Trophoblast cell (in vitro differentiated cells and primary cell): ENCODE measurements at regions not wholly inside any gene's neighbourhood (a gene's known extent, or its start where the extent isn't known, plus 50 kb on each side); places are given as distances from the start of the nearest gene placed in this dataset.

Experiments
- DNase-seq, 2 donors: peaks; one replicate each; pipeline ENCODE4 v3.0.0-alpha.2; 2016
- H2AFZ ChIP-seq: 2 replicates; pipeline ENCODE4 v1.6.1; 2013; ENCODE audit warnings: low read length, moderate library complexity, mild to moderate bottlenecking; ENCODE audit not compliant: insufficient read depth, poor library complexity
- H2AK5ac ChIP-seq: 2 replicates; pipeline ENCODE4 v1.6.1; 2013; ENCODE audit warnings: mild to moderate bottlenecking, low read length
- H2BK120ac ChIP-seq: 2 replicates; pipeline ENCODE4 v1.6.1; 2013; ENCODE audit warnings: low read length, mild to moderate bottlenecking, moderate library complexity; ENCODE audit not compliant: insufficient read depth, poor library complexity
- H2BK12ac ChIP-seq: 2 replicates; pipeline ENCODE4 v1.6.1; 2013; ENCODE audit warnings: mild to moderate bottlenecking, low read length, moderate library complexity
- H2BK5ac ChIP-seq: 2 replicates; pipeline ENCODE4 v1.6.1; 2013; ENCODE audit warnings: low read length, low read depth, moderate library complexity, mild to moderate bottlenecking; ENCODE audit not compliant: poor library complexity
- H3K14ac ChIP-seq: 2 replicates; pipeline ENCODE4 v1.6.1; 2013; ENCODE audit warnings: mild to moderate bottlenecking, low read length
- H3K18ac ChIP-seq: 2 replicates; pipeline ENCODE4 v1.6.1; 2013; ENCODE audit warnings: mild to moderate bottlenecking, low read length
- H3K23ac ChIP-seq: 2 replicates; pipeline ENCODE4 v1.6.1; 2013; ENCODE audit warnings: low read length
- H3K27ac ChIP-seq: 2 replicates; pipeline ENCODE4 v1.5.1; 2013; ENCODE audit warnings: low read depth, mild to moderate bottlenecking, inconsistent platforms, low read length, moderate library complexity
- H3K27me3 ChIP-seq: 2 replicates; pipeline ENCODE4 v1.6.1; 2013; ENCODE audit warnings: inconsistent platforms, mild to moderate bottlenecking, low read length, moderate library complexity; ENCODE audit not compliant: insufficient read depth
- H3K36me3 ChIP-seq, 2 experiments: 1 replicate in 1 of 2; 2 replicates in 1 of 2; pipeline ENCODE4 v1.6.1; 2013; ENCODE audit warnings: low read length in 2 of 2, mild to moderate bottlenecking in 2 of 2, moderate library complexity in 1 of 2; ENCODE audit not compliant: insufficient read depth in 2 of 2, control insufficient read depth in 1 of 2
- H3K4ac ChIP-seq: 2 replicates; pipeline ENCODE4 v1.6.1; 2013; ENCODE audit warnings: low read depth, mild to moderate bottlenecking, low read length, moderate library complexity
- H3K4me1 ChIP-seq, 2 experiments: 1 replicate in 1 of 2; 2 replicates in 1 of 2; pipeline ENCODE4 v1.6.1; 2013; ENCODE audit warnings: low read length in 2 of 2, mild to moderate bottlenecking in 2 of 2, moderate library complexity in 1 of 2; ENCODE audit not compliant: insufficient read depth in 2 of 2, control insufficient read depth in 1 of 2
- H3K4me2 ChIP-seq: 2 replicates; pipeline ENCODE4 v1.6.1; 2013; ENCODE audit warnings: inconsistent platforms, mild to moderate bottlenecking, low read length, moderate library complexity
- H3K4me3 ChIP-seq: 2 replicates; pipeline ENCODE4 v1.5.1; 2013; ENCODE audit warnings: mild to moderate bottlenecking, low read depth, low read length, inconsistent platforms
- H3K79me1 ChIP-seq: one replicate; pipeline ENCODE4 v1.6.1; 2013; ENCODE audit warnings: low read length
- H3K79me2 ChIP-seq: 2 replicates; pipeline ENCODE4 v1.6.1; 2013; ENCODE audit warnings: low read length, mild to moderate bottlenecking; ENCODE audit not compliant: control insufficient read depth, insufficient read depth, poor library complexity
- H3K9ac ChIP-seq: 2 replicates; pipeline ENCODE4 v1.6.1; 2013; ENCODE audit warnings: mild to moderate bottlenecking, low read length
- H3K9me3 ChIP-seq: 2 replicates; pipeline ENCODE4 v1.6.1; 2013; ENCODE audit warnings: low read depth, mild to moderate bottlenecking, control low read depth, inconsistent platforms, low read length; ENCODE audit not compliant: insufficient read depth
- H4K12ac ChIP-seq: 2 replicates; pipeline ENCODE4 v1.6.1; 2013; ENCODE audit warnings: low read depth, mild to moderate bottlenecking, low read length, moderate library complexity
- H4K8ac ChIP-seq: 2 replicates; pipeline ENCODE4 v1.6.1; 2013; ENCODE audit warnings: low read depth, mild to moderate bottlenecking, low read length, moderate library complexity
- H4K91ac ChIP-seq: one replicate; pipeline ENCODE4 v1.6.1; 2013; ENCODE audit warnings: low read depth, mild to moderate bottlenecking, low read length, moderate library complexity
- WGBS: extraction: QIAGEN DNeasy Blood & Tissue Kit; methylation state at CpG from one replicate; pipeline ENCODE4 v1.1.7; 2013; ENCODE audit warnings: missing lambda C conversion rate; ENCODE audit not compliant: insufficient read length, insufficient coverage; ENCODE audit errors: extremely low coverage; 5-methylcytosine and 5-hydroxymethylcytosine counted together

DNA sequence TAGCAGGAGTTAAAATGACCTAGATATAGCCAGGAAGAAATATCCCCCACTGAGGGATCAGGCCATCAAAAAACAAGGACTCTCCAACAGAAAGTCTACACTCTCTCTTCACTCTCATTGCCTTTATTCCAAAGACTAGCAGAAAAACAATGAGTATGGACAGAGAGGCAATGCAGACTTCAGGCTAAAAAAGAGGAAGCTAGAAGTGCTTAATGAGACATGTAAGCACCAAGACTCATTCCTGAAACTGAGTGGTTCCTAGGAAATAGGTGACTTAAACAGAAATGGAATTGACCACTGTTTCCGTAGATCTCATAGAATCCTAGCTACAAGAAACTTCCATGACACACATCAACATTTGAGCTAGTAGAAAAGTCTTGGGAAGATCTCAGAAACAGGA lies 387.3 kb downstream of the KDM5D start:
- Histone ChIP-seq H3K18ac (no peak overlapping the region), H3K14ac (no peak overlapping the region), H3K27me3 (no peaks in the 10 kb centered on the region), H3K36me3 (no peaks in the 10 kb centered on the region), H4K12ac (no peak overlapping the region), H3K79me2 (no peaks in the 10 kb centered on the region), H2BK5ac (no peak overlapping the region), H3K9ac (no peak overlapping the region), H4K91ac (no peak overlapping the region), H2AK5ac (no peak overlapping the region), H2BK12ac (no peak overlapping the region), H3K27ac (no peak overlapping the region), H3K4me1 (no peaks in the 10 kb centered on the region), H3K79me1 (no peaks in the 10 kb centered on the region), H2BK120ac (no peak overlapping the region), H3K23ac (no peak overlapping the region), H3K4me3 (no peak overlapping the region), H3K4ac (no peak overlapping the region), H2AFZ (no peak overlapping the region), H3K4me2 (no peak overlapping the region), H3K9me3 (no peaks in the 10 kb centered on the region), H4K8ac (no peak overlapping the region)
- no CpG with 5 or more reads among the region's 1 CpG for WGBS
- no peak for DNase-seq

- H3K4me3 ChIP-seq: no peak overlapping the region
- H3K79me1 ChIP-seq: no peaks in the 10 kb centered on the region
- H2AFZ ChIP-seq: no peak overlapping the region
- H4K8ac ChIP-seq: no peak overlapping the region
- H4K12ac ChIP-seq: no peak overlapping the region
- no peak overlapping the region for H2BK12ac ChIP-seq
- H3K4me2 ChIP-seq: no peak overlapping the region
- no peak overlapping the region for H3K4ac ChIP-seq
- H3K79me2 ChIP-seq: no peaks in the 10 kb centered on the region
- H3K27me3 ChIP-seq: no peaks in the 10 kb centered on the region
- H2BK120ac ChIP-seq: no peak overlapping the region
- no peak overlapping the region for H3K27ac ChIP-seq
- no peaks in the 10 kb centered on the region for H3K36me3 ChIP-seq
- H3K23ac ChIP-seq: no peak overlapping the region
- H2AK5ac ChIP-seq: no peak overlapping the region
- H3K4me1 ChIP-seq: no peaks in the 10 kb centered on the region
- no peak overlapping the region for H4K91ac ChIP-seq
- H3K9me3 ChIP-seq: no peaks in the 10 kb centered on the region
- H2BK5ac ChIP-seq: no peak overlapping the region
- no peak overlapping the region for H3K18ac ChIP-seq
- DNase-seq: no peak
- no peak overlapping the region for H3K14ac ChIP-seq
- no peak overlapping the region for H3K9ac ChIP-seq
Measured at GRCh38 chrY:19356735-19357134, 387.8 kb downstream of the KDM5D start.

GRCh38 chrY:19354857-19355173 lies 389.7 kb downstream of the KDM5D start:
- Histone ChIP-seq H3K27me3 (no peaks in the 10 kb centered on the region), H4K91ac (no peak overlapping the region), H2BK5ac (no peak overlapping the region), H2BK12ac (no peak overlapping the region), H4K12ac (no peak overlapping the region), H3K79me2 (no peaks in the 10 kb centered on the region), H3K27ac (no peak overlapping the region), H3K9ac (no peak overlapping the region), H2AFZ (no peak overlapping the region), H3K4ac (no peak overlapping the region), H3K23ac (no peak overlapping the region), H3K9me3 (no peaks in the 10 kb centered on the region), H3K79me1 (no peaks in the 10 kb centered on the region), H4K8ac (no peak overlapping the region), H3K18ac (no peak overlapping the region), H3K4me3 (no peak overlapping the region), H3K4me1 (no peaks in the 10 kb centered on the region), H3K36me3 (no peaks in the 10 kb centered on the region), H2BK120ac (no peak overlapping the region), H3K14ac (no peak overlapping the region), H2AK5ac (no peak overlapping the region), H3K4me2 (no peak overlapping the region)
- no CpG with 5 or more reads among the region's 1 CpG for WGBS
- no peak for DNase-seq

- H2BK12ac ChIP-seq: no peak overlapping the region
- no peaks in the 10 kb centered on the region for H3K79me1 ChIP-seq
- H2BK5ac ChIP-seq: no peak overlapping the region
- no peaks in the 10 kb centered on the region for H3K4me1 ChIP-seq
- H3K23ac ChIP-seq: no peak overlapping the region
- no peaks in the 10 kb centered on the region for H3K79me2 ChIP-seq
- no CpG with 5 or more reads among the region's 4 CpGs for WGBS
- H3K9ac ChIP-seq: no peak overlapping the region
- H3K9me3 ChIP-seq: no peaks in the 10 kb centered on the region
- H3K27me3 ChIP-seq: no peaks in the 10 kb centered on the region
- DNase-seq: peak in 1 of 2 donors; percentile 7
- no peak overlapping the region for H3K4me2 ChIP-seq
- H4K8ac ChIP-seq: no peak overlapping the region
- H4K91ac ChIP-seq: no peak overlapping the region
- H4K12ac ChIP-seq: no peak overlapping the region
- H2BK120ac ChIP-seq: no peak overlapping the region
- H2AK5ac ChIP-seq: no peak overlapping the region
- no peak overlapping the region for H3K14ac ChIP-seq
- no peak overlapping the region for H3K18ac ChIP-seq
- H3K36me3 ChIP-seq: no peaks in the 10 kb centered on the region
- no peak overlapping the region for H2AFZ ChIP-seq
- H3K4me3 ChIP-seq: no peak overlapping the region
- no peak overlapping the region for H3K27ac ChIP-seq
- no peak overlapping the region for H3K4ac ChIP-seq
Measured at GRCh38 chrY:19354061-19354856, 390.3 kb downstream of the KDM5D start.
